ENCODE measurements at regions not wholly inside any gene's neighbourhood (a gene's known extent, or its start where the extent isn't known, plus 50 kb on each side); places are given as distances from the start of the nearest gene placed in this dataset.

GRCh38 chr12:115898670-115899069, 378.8 kb downstream of the MED13L start:
- intact Hi-C loops (cut with micrococcal nuclease), result no loop called here
- DNase-seq, result no peak
- H3K27ac Mint-ChIP-seq, result no peak overlapping the region
- H3K4me3 Mint-ChIP-seq, result no peak overlapping the region
- H3K27me3 Mint-ChIP-seq, result peaks cover 11% of the 10 kb centered on the region
- no peaks in the 10 kb centered on the region for H3K4me1 Mint-ChIP-seq
- H3K36me3 Mint-ChIP-seq (ENCODE audit: low read depth), result no peaks in the 10 kb centered on the region
- no peaks in the 10 kb centered on the region for H3K9me3 Mint-ChIP-seq

- intact Hi-C loops (cut with micrococcal nuclease), result no loop called here
- Mint-ChIP-seq H3K27ac (no peak overlapping the region), H3K4me1 (no peaks in the 10 kb centered on the region)
Observed at GRCh38 chr12:115897729-115898128, 379.8 kb downstream of the MED13L start.

GRCh38 chr12:115895247-115895646, 382.2 kb downstream of the MED13L start:
- Mint-ChIP-seq H3K27ac (no peak overlapping the region), H3K4me1 (no peaks in the 10 kb centered on the region), H3K9me3 (no peaks in the 10 kb centered on the region), H3K4me3 (no peak overlapping the region), H3K27me3 (peaks cover 4% of the 10 kb centered on the region), H3K36me3 (ENCODE audit: low read depth) (no peaks in the 10 kb centered on the region)
- no peak for DNase-seq
- intact Hi-C loops (cut with micrococcal nuclease), result no loop called here

More at GRCh38 chr12:115897729-115898128, 379.8 kb downstream of the MED13L start:
- Mint-ChIP-seq H3K4me3 (no peak overlapping the region), H3K27me3 (peaks cover 7% of the 10 kb centered on the region), H3K9me3 (no peaks in the 10 kb centered on the region), H3K36me3 (ENCODE audit: low read depth) (no peaks in the 10 kb centered on the region)
- DNase-seq, result no peak

GRCh38 chr12:115891556-115892164, 385.8 kb downstream of the MED13L start:
- DNase-seq, result no peak
- Mint-ChIP-seq H3K27me3 (peaks cover 2% of the 10 kb centered on the region), H3K36me3 (ENCODE audit: low read depth) (no peaks in the 10 kb centered on the region), H3K27ac (no peak overlapping the region), H3K4me1 (no peaks in the 10 kb centered on the region), H3K9me3 (no peaks in the 10 kb centered on the region), H3K4me3 (no peak overlapping the region)
- intact Hi-C loops (cut with micrococcal nuclease), result no loop called here

- Mint-ChIP-seq H3K4me1 (no peaks in the 10 kb centered on the region), H3K4me3 (no peak overlapping the region), H3K9me3 (no peaks in the 10 kb centered on the region), H3K27ac (no peak overlapping the region), H3K27me3 (peaks cover 9% of the 10 kb centered on the region), H3K36me3 (ENCODE audit: low read depth) (no peaks in the 10 kb centered on the region)
- DNase-seq, result no peak
- intact Hi-C loops (cut with micrococcal nuclease), result no loop called here
Observed at GRCh38 chr12:115886666-115887065, 390.8 kb downstream of the MED13L start.

GRCh38 chr12:115885040-115885690, 392.3 kb downstream of the MED13L start:
- Mint-ChIP-seq H3K4me3 (no peak overlapping the region), H3K9me3 (no peaks in the 10 kb centered on the region), H3K27me3 (peaks cover 7% of the 10 kb centered on the region), H3K4me1 (no peaks in the 10 kb centered on the region), H3K36me3 (ENCODE audit: low read depth) (no peaks in the 10 kb centered on the region), H3K27ac (no peak overlapping the region)
- DNase-seq, result no peak
- intact Hi-C loops (cut with micrococcal nuclease), result no loop called here

- intact Hi-C loops (cut with micrococcal nuclease), result no loop called here
- H3K4me3 Mint-ChIP-seq, result no peak overlapping the region
- DNase-seq, result no peak
- no peaks in the 10 kb centered on the region for H3K9me3 Mint-ChIP-seq
- H3K4me1 Mint-ChIP-seq, result no peaks in the 10 kb centered on the region
- no peak overlapping the region for H3K27ac Mint-ChIP-seq
- no peaks in the 10 kb centered on the region for H3K36me3 Mint-ChIP-seq (ENCODE audit: low read depth)
- H3K27me3 Mint-ChIP-seq, result peaks cover 9% of the 10 kb centered on the region
Observed at GRCh38 chr12:115882936-115883335, 394.6 kb downstream of the MED13L start.

GRCh38 chr12:115880238-115880637, 397.3 kb downstream of the MED13L start:
- Mint-ChIP-seq H3K27ac (no peak overlapping the region), H3K4me3 (no peak overlapping the region), H3K9me3 (no peaks in the 10 kb centered on the region), H3K27me3 (peaks cover 11% of the 10 kb centered on the region), H3K4me1 (no peaks in the 10 kb centered on the region), H3K36me3 (ENCODE audit: low read depth) (no peaks in the 10 kb centered on the region)
- DNase-seq, result no peak
- intact Hi-C loops (cut with micrococcal nuclease), result no loop called here

GRCh38 chr12:115879354-115879753, 398.1 kb downstream of the MED13L start:
- peaks cover 16% of the 10 kb centered on the region for H3K27me3 Mint-ChIP-seq
- H3K27ac Mint-ChIP-seq, result no peak overlapping the region
- H3K4me1 Mint-ChIP-seq, result peaks cover 3% of the 10 kb centered on the region
- DNase-seq, result no peak
- intact Hi-C loops (cut with micrococcal nuclease), result no loop called here
- H3K4me3 Mint-ChIP-seq, result no peak overlapping the region
- no peaks in the 10 kb centered on the region for H3K36me3 Mint-ChIP-seq (ENCODE audit: low read depth)
- no peaks in the 10 kb centered on the region for H3K9me3 Mint-ChIP-seq

GRCh38 chr12:115873451-115874082, 403.9 kb downstream of the MED13L start:
- intact Hi-C loops (cut with micrococcal nuclease), result no loop called here

GRCh38 chr12:115872919-115873357, 404.6 kb downstream of the MED13L start:
- Mint-ChIP-seq H3K27me3 (peaks cover 20% of the 10 kb centered on the region), H3K36me3 (ENCODE audit: low read depth) (no peaks in the 10 kb centered on the region), H3K27ac (no peak overlapping the region), H3K4me1 (peaks cover 3% of the 10 kb centered on the region), H3K9me3 (no peaks in the 10 kb centered on the region), H3K4me3 (no peak overlapping the region)
- intact Hi-C loops (cut with micrococcal nuclease), result no loop called here
- DNase-seq, result no peak

More at GRCh38 chr12:115873451-115874082, 403.9 kb downstream of the MED13L start:
- H3K27me3 Mint-ChIP-seq, result peaks cover 20% of the 10 kb centered on the region
- H3K27ac Mint-ChIP-seq, result no peak overlapping the region
- DNase-seq, result no peak
- no peaks in the 10 kb centered on the region for H3K36me3 Mint-ChIP-seq (ENCODE audit: low read depth)
- H3K9me3 Mint-ChIP-seq, result no peaks in the 10 kb centered on the region
- no peak overlapping the region for H3K4me3 Mint-ChIP-seq
- peaks cover 3% of the 10 kb centered on the region for H3K4me1 Mint-ChIP-seq

GRCh38 chr12:115872212-115872611, 405.3 kb downstream of the MED13L start:
- no peak overlapping the region for H3K4me3 Mint-ChIP-seq
- H3K27me3 Mint-ChIP-seq, result peaks cover 20% of the 10 kb centered on the region
- no peak overlapping the region for H3K27ac Mint-ChIP-seq
- no peak for DNase-seq
- peaks cover 3% of the 10 kb centered on the region for H3K4me1 Mint-ChIP-seq
- intact Hi-C loops (cut with micrococcal nuclease), result no loop called here
- no peaks in the 10 kb centered on the region for H3K36me3 Mint-ChIP-seq (ENCODE audit: low read depth)
- no peaks in the 10 kb centered on the region for H3K9me3 Mint-ChIP-seq

GRCh38 chr12:115871714-115872113, 405.8 kb downstream of the MED13L start:
- H3K9me3 Mint-ChIP-seq, result no peaks in the 10 kb centered on the region
- H3K27me3 Mint-ChIP-seq, result peaks cover 18% of the 10 kb centered on the region
- no peaks in the 10 kb centered on the region for H3K36me3 Mint-ChIP-seq (ENCODE audit: low read depth)
- intact Hi-C loops (cut with micrococcal nuclease), result no loop called here
- H3K4me3 Mint-ChIP-seq, result no peak overlapping the region
- no peak for DNase-seq
- H3K4me1 Mint-ChIP-seq, result peaks cover 3% of the 10 kb centered on the region
- H3K27ac Mint-ChIP-seq, result no peak overlapping the region

- H3K4me3 Mint-ChIP-seq, result no peak overlapping the region
- DNase-seq, result no peak
- H3K27me3 Mint-ChIP-seq, result peaks cover 18% of the 10 kb centered on the region
- intact Hi-C loops (cut with micrococcal nuclease), result no loop called here
- H3K4me1 Mint-ChIP-seq, result peaks cover 3% of the 10 kb centered on the region
- H3K9me3 Mint-ChIP-seq, result no peaks in the 10 kb centered on the region
- H3K27ac Mint-ChIP-seq, result no peak overlapping the region
- no peaks in the 10 kb centered on the region for H3K36me3 Mint-ChIP-seq (ENCODE audit: low read depth)
Observed at GRCh38 chr12:115870510-115870909, 407.0 kb downstream of the MED13L start.

Data from activated CD4-positive, alpha-beta T cell treated with anti-CD3 and anti-CD28 coated beads, Interleukin-2, amount 10 ng/mL, durations not matched to agents 24 days and 14 days (primary cell).